Fibroblast of pulmonary artery (primary cell): ENCODE measurements at regions not wholly inside any gene's neighbourhood (a gene's known extent, or its start where the extent isn't known, plus 50 kb on each side); places are given as distances from the start of the nearest gene placed in this dataset.

Source experiments
- DNase-seq: peaks from one replicate; pipeline ENCODE4 v3.0.0-alpha.2; 2010; ENCODE audit warnings: low read depth
- H3K4me3 ChIP-seq: replicated peaks from 2 replicates; pipeline ENCODE4 v1.5.1; 2011; ENCODE audit warnings: low read depth, mild to moderate bottlenecking, control low read depth, low read length, moderate library complexity
- TF ChIP-seq, protein P1 (sequence below): IDR thresholded peaks from 2 replicates; pipeline ENCODE4 v1.5.1; 2011; ENCODE audit warnings: mild to moderate bottlenecking, control low read depth, low read length, inconsistent platforms; ENCODE audit errors: missing control alignments

DNA sequence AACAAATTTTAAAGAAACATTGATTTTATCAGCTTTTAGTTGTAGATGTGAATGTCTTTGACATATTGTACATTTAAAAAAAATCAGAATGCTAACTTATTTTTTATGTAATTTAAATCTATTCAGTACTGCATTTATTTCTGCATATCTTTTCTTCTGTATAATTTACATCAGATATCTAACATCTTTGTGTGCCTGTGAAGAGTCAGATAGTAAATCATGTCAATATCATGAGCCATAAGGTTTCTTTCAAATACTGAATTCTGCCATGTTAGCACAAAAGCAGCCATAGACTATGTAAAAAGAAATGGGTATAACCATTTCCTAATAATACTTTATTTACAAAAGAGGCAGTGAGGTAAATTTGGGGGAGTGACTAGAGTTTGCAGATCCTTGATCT is 1829.2 kb downstream of the NCAM2 start:
- DNase-seq = no peak
- H3K4me3 ChIP-seq = no peak overlapping the region
- TF ChIP-seq, protein P1, sequence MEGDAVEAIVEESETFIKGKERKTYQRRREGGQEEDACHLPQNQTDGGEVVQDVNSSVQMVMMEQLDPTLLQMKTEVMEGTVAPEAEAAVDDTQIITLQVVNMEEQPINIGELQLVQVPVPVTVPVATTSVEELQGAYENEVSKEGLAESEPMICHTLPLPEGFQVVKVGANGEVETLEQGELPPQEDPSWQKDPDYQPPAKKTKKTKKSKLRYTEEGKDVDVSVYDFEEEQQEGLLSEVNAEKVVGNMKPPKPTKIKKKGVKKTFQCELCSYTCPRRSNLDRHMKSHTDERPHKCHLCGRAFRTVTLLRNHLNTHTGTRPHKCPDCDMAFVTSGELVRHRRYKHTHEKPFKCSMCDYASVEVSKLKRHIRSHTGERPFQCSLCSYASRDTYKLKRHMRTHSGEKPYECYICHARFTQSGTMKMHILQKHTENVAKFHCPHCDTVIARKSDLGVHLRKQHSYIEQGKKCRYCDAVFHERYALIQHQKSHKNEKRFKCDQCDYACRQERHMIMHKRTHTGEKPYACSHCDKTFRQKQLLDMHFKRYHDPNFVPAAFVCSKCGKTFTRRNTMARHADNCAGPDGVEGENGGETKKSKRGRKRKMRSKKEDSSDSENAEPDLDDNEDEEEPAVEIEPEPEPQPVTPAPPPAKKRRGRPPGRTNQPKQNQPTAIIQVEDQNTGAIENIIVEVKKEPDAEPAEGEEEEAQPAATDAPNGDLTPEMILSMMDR = no peak

DNA sequence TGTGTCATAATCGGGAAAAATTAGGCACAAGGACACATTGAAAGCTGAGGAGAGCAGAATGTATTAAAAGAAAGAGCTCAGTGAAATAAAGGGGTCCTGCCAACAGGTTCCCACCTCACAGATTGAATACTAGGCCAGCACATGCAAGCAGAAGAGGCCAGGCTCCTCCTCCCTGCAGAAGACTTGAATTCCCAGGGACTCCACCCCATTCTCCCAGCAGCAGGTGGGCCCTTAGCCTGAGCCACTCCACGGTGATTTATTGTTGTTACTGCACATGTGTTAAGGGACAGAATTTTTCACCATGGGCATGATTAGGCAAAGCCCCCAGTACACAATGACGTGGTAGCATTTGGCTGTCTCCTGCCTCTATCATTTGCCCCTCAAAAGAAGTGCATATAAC is 1844.7 kb downstream of the NCAM2 start:
- DNase-seq = no peak

DNA sequence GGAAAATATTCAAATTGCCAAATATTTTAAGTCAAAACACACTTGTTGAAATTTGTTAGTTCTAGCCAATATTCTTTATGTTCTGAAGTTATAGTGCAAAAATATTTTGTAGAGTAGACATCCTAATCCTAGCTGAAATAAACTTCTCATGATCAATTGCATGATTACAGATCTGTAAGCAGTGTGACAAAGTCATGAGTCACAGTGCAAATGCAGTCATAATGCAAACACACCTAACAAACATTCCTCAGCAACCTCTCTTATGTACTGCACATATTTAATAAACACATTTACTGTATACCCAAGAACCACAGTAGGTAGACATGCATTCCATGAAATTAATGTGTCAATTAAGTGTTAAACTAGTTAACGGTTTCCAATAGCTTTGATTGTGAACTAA is 1857.4 kb downstream of the NCAM2 start:
- no peak for DNase-seq
- H3K4me3 ChIP-seq = no peak overlapping the region
- TF ChIP-seq, protein P1 = no peak

More for the DNA sequence above, 1844.7 kb downstream of the NCAM2 start:
- H3K4me3 ChIP-seq = no peak overlapping the region
- TF ChIP-seq, protein P1 = no peak

DNA sequence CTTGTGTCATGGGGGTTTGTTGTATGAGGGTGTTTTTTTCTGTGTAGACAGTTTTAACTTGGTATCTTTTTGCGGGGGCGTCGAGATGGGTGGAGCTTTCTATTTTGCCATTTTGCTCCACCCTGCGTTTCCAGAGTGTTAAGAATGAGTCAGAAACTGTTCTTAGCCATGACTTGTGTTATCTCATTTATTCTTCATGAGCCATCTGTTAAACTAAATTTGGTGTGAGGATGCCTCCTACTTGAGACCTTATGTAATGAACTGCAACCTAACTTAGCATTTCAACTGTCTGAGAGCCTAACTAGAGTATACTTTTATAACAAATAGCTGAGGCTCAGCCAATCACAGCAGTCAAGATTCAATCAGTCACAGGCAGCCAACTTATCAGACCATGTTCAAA is 1873.5 kb downstream of the NCAM2 start:
- H3K4me3 ChIP-seq = no peak overlapping the region
- TF ChIP-seq, protein P1 = no peak
- no peak for DNase-seq

DNA sequence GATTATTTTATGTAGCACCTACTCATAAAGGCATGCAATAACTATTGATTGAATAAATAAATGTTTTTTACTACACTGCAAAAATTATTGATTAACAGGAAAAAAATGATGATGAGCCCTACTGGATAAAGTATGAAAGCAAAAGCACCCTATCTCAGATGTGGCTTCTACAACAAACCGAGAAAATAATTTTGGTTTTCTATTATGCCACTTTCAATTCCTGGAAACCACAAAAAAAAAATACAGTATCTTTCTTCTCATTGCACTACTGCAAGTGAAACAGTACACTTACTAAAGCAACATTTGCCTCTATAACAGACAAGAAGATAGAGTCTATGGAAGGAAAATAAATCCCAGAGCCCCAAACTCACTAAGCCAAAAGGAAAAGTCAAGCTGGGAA is 1882.4 kb downstream of the NCAM2 start:
- TF ChIP-seq, protein P1 = no peak
- no peak overlapping the region for H3K4me3 ChIP-seq
- no peak for DNase-seq

DNA sequence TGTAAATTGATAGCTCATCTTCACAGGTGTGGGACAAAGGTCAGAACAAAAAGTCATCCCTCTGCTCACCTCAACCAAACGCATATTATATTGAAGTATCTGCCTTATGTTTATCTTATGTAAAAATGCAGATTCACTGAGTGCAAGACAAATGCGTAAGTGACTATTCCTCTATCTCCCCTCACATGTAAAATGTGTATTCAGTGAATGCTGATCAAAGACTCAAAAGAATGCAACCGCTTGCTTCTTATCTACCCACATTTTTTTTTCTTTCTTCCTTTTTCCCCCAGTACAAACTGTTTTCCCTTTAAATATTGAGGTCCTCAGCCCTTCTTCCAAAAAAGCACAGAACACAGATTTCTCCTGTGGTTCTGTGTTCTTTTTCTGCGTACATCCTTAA is 1882.9 kb downstream of the NCAM2 start:
- TF ChIP-seq, protein P1 = no peak
- DNase-seq = no peak
- no peak overlapping the region for H3K4me3 ChIP-seq

DNA sequence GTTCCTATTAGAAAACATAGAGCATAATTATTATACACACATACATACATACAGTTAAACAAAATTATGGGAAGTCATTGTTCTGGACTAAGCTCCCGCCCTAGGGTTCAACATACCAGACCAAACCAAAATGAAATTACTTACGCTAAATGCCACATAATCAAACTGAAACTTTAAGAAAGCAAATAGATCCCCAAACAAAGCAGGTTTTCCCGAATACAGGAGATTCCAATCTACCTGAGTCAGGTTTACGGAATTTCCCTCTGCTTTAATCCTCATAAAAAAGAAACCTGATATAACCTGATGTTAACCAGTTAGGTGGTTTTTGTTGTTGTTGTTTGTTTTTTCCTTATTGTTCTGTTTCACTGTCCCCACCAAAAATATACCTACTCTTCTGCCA is 1886.9 kb downstream of the NCAM2 start:
- TF ChIP-seq, protein P1 = no peak
- DNase-seq = no peak
- no peak overlapping the region for H3K4me3 ChIP-seq
